Natural killer cell (primary cell): ENCODE measurements at regions not wholly inside any gene's neighbourhood (a gene's known extent, or its start where the extent isn't known, plus 50 kb on each side); places are given as distances from the start of the nearest gene placed in this dataset.

Source experiments
- ATAC-seq, 3 donors: fragments of 150-1000 bp in 2 of 3; fragments of 200-7000 bp in 1 of 3; cut with Tn5 transposase; 1 replicate in 1 of 3; 2 replicates in 2 of 3; pipeline ENCODE4 v1.10.0; 2021; ENCODE audit warnings: mild to moderate bottlenecking in 2 of 3, moderate library complexity in 2 of 3
- DNase-seq, 2 donors: peaks; one replicate each; pipeline versions ENCODE4 v3.0.0 to v3.0.0-alpha.2; 2013 to 2021; ENCODE audit warnings: mixed read lengths in 1 of 2
- H3K27ac ChIP-seq: one replicate; pipeline ENCODE4 v1.5.1; 2013; ENCODE audit warnings: mild to moderate bottlenecking, low read length
- H3K27me3 ChIP-seq: one replicate; pipeline ENCODE4 v1.6.1; 2013; ENCODE audit warnings: low read length; ENCODE audit not compliant: control insufficient read depth, insufficient read depth
- H3K36me3 ChIP-seq: one replicate; pipeline ENCODE4 v1.6.1; 2013; ENCODE audit warnings: low read length; ENCODE audit not compliant: control insufficient read depth, insufficient read depth
- H3K4me1 ChIP-seq: one replicate; pipeline ENCODE4 v1.6.1; 2013; ENCODE audit warnings: low read length; ENCODE audit not compliant: control insufficient read depth, insufficient read depth
- H3K4me3 ChIP-seq: one replicate; pipeline ENCODE4 v1.5.1; 2013; ENCODE audit warnings: low read length
- H3K9me3 ChIP-seq: one replicate; pipeline ENCODE4 v1.6.1; 2013; ENCODE audit warnings: low read length; ENCODE audit not compliant: control insufficient read depth, insufficient read depth
- H3K27ac Mint-ChIP-seq, 2 donors: one replicate each; pipeline ENCODE4 v1.8.0; 2022; ENCODE audit warnings: mild to moderate bottlenecking in 2 of 2, mixed read lengths in 2 of 2, moderate library complexity in 1 of 2
- H3K27me3 Mint-ChIP-seq, 2 donors: one replicate each; pipeline ENCODE4 v1.8.0; 2022; ENCODE audit warnings: low read depth in 2 of 2, mixed read lengths in 2 of 2
- H3K36me3 Mint-ChIP-seq: one replicate; pipeline ENCODE4 v1.8.0; 2022; ENCODE audit warnings: mixed read lengths
- H3K4me1 Mint-ChIP-seq, 2 donors: one replicate each; pipeline ENCODE4 v1.8.0; 2022; ENCODE audit warnings: mixed read lengths in 2 of 2
- H3K4me3 Mint-ChIP-seq: one replicate; pipeline ENCODE4 v1.8.0; 2022; ENCODE audit warnings: mild to moderate bottlenecking, moderate library complexity, mixed read lengths
- H3K9me3 Mint-ChIP-seq, 2 donors: one replicate each; pipeline ENCODE4 v1.8.0; 2022; ENCODE audit warnings: mixed read lengths in 2 of 2
- WGBS: methylation state at CpG from one replicate; pipeline ENCODE4 v1.1.7; 2013; ENCODE audit warnings: missing lambda C conversion rate; ENCODE audit not compliant: insufficient coverage; 5-methylcytosine and 5-hydroxymethylcytosine counted together
- intact Hi-C: fragments of 100-400 bp; cut with micrococcal nuclease; formaldehyde crosslinking; loops from one replicate; pipeline ENCODE4 v1.14.2; 2022
- TF ChIP-seq, protein P1 (sequence below): fragments of 200-600 bp; IDR thresholded peaks from one replicate; pipeline ENCODE4 v1.8.0; 2022; ENCODE audit warnings: antibody characterized with exemption

DNA sequence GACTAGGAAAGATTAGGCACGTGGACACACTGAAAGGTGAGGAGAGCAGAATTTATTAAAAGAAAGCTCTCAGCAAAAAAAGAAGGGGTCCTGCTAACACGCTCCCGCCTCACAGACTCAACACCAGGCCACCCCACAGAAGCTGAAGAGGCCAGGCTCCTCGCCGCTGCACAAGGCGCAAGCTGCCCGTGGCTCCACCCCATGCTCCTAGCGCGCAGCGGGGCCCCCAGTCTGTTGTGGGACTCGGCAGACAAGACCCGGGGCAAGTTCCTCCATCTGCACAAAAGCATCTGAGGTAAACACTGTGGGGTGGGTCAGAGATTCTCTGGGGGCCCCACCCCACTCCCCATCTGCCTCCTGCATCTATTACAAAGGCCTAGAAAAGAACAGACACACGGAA lies 1462.4 kb downstream of the EFNB2 start:
- Histone ChIP-seq H3K4me1 (no peaks in the 10 kb centered on the region), H3K9me3 (no peaks in the 10 kb centered on the region), H3K4me3 (no peak overlapping the region), H3K36me3 (no peaks in the 10 kb centered on the region), H3K27ac (no peak overlapping the region), H3K27me3 (no peaks in the 10 kb centered on the region)
- H3K9me3 Mint-ChIP-seq: no peaks in the 10 kb centered on the region
- no peaks in the 10 kb centered on the region for H3K4me1 Mint-ChIP-seq
- intact Hi-C loops: no loop called here
- TF ChIP-seq, protein P1, sequence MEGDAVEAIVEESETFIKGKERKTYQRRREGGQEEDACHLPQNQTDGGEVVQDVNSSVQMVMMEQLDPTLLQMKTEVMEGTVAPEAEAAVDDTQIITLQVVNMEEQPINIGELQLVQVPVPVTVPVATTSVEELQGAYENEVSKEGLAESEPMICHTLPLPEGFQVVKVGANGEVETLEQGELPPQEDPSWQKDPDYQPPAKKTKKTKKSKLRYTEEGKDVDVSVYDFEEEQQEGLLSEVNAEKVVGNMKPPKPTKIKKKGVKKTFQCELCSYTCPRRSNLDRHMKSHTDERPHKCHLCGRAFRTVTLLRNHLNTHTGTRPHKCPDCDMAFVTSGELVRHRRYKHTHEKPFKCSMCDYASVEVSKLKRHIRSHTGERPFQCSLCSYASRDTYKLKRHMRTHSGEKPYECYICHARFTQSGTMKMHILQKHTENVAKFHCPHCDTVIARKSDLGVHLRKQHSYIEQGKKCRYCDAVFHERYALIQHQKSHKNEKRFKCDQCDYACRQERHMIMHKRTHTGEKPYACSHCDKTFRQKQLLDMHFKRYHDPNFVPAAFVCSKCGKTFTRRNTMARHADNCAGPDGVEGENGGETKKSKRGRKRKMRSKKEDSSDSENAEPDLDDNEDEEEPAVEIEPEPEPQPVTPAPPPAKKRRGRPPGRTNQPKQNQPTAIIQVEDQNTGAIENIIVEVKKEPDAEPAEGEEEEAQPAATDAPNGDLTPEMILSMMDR: no peak
- H3K27ac Mint-ChIP-seq: no peak overlapping the region
- H3K27me3 Mint-ChIP-seq: no peaks in the 10 kb centered on the region
- no peak overlapping the region for H3K4me3 Mint-ChIP-seq
- DNase-seq: no peak
- no peaks in the 10 kb centered on the region for H3K36me3 Mint-ChIP-seq
- 95% methylated on average over 11 of the region's 13 CpGs for WGBS
- no peak for ATAC-seq

DNA sequence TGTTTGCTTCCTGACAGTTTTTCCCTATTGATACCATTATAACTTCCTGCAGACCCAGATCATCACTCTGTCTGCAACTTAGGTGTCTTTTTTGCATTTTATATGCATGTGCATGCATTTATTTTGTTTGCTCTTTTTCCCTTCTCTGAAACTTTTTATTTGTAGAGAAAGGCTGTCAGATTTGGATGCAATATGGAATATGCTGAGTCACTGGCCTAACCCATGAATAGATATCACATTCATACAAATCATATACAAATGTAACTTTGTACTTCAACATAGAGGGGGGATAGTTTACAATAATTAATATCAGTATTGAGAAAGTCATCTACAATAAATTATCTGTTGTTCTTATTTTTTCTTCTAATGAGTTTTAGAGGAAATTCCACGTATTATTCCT lies 1465.0 kb downstream of the EFNB2 start:
- Histone ChIP-seq H3K4me1 (no peaks in the 10 kb centered on the region), H3K27me3 (no peaks in the 10 kb centered on the region), H3K36me3 (no peaks in the 10 kb centered on the region), H3K4me3 (no peak overlapping the region), H3K9me3 (no peaks in the 10 kb centered on the region), H3K27ac (no peak overlapping the region)
- no peaks in the 10 kb centered on the region for H3K36me3 Mint-ChIP-seq
- WGBS: no CpG with 5 or more reads among the region's 1 CpG
- H3K4me1 Mint-ChIP-seq: no peaks in the 10 kb centered on the region
- H3K4me3 Mint-ChIP-seq: no peak overlapping the region
- DNase-seq: no peak
- no peak for ATAC-seq
- H3K9me3 Mint-ChIP-seq: no peaks in the 10 kb centered on the region
- intact Hi-C loops: no loop called here
- H3K27ac Mint-ChIP-seq: no peak overlapping the region
- no peaks in the 10 kb centered on the region for H3K27me3 Mint-ChIP-seq
- TF ChIP-seq, protein P1: no peak

DNA sequence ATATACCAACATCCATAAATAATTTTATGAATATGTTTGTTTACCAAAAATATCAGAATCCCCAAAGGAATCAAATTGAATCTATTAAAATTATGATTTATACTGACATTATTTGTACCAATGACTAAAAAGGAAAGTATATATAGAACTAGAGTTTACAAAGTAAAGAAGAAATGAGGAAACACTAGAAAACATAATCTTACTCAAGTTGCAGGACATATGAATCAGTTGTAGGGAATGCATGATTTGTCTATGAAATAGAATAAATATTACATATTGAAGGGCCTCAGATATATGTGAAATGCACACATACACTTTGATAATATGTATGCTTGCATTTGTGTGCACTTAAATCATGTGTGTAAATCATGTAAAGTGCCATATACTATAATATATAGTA lies 1466.4 kb downstream of the EFNB2 start:
- H3K36me3 ChIP-seq: no peaks in the 10 kb centered on the region
- no peak overlapping the region for H3K27ac Mint-ChIP-seq
- no peak for DNase-seq

DNA sequence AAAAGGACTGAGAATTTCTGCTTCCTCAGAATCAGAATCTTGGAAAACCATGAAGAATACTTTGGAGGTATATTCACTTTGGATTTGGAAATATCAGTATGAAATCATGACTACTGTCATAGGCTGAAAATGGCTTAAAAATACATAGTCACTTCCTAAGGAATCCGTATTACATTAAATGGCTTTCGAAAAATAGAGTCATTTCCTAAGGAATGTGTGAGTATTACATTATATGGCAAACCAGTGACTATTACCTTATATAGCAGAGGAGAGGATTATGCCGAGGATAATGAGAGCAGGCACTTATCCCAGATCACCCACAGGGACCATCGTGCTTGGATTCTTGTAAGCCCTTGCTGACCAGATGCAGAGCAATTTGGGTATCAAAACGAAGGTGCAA lies 1471.8 kb downstream of the EFNB2 start:
- no peak overlapping the region for H3K4me3 Mint-ChIP-seq
- ATAC-seq: no peak
- H3K4me3 ChIP-seq: no peak overlapping the region
- H3K36me3 Mint-ChIP-seq: no peaks in the 10 kb centered on the region
- 81% methylated on average over 3 of the region's 5 CpGs for WGBS
- H3K4me1 ChIP-seq: no peaks in the 10 kb centered on the region
- no peaks in the 10 kb centered on the region for H3K9me3 ChIP-seq
- H3K27me3 ChIP-seq: no peaks in the 10 kb centered on the region
- no peak overlapping the region for H3K27ac ChIP-seq
- no peaks in the 10 kb centered on the region for H3K27me3 Mint-ChIP-seq
- TF ChIP-seq, protein P1: no peak
- intact Hi-C loops: no loop called here
- DNase-seq: no peak
- H3K4me1 Mint-ChIP-seq: peaks cover 4 to 5% of the 10 kb centered on the region in 2 donors
- H3K9me3 Mint-ChIP-seq: no peaks in the 10 kb centered on the region
- no peak overlapping the region for H3K27ac Mint-ChIP-seq
- H3K36me3 ChIP-seq: no peaks in the 10 kb centered on the region

More for the DNA sequence above, 1466.4 kb downstream of the EFNB2 start:
- no peak overlapping the region for H3K4me3 ChIP-seq
- TF ChIP-seq, protein P1: no peak
- H3K36me3 Mint-ChIP-seq: no peaks in the 10 kb centered on the region
- intact Hi-C loops: no loop called here
- no peaks in the 10 kb centered on the region for H3K27me3 Mint-ChIP-seq
- no peak overlapping the region for H3K4me3 Mint-ChIP-seq
- no peak overlapping the region for H3K27ac ChIP-seq
- no peaks in the 10 kb centered on the region for H3K4me1 Mint-ChIP-seq
- no peaks in the 10 kb centered on the region for H3K9me3 Mint-ChIP-seq
- no peaks in the 10 kb centered on the region for H3K27me3 ChIP-seq
- H3K4me1 ChIP-seq: no peaks in the 10 kb centered on the region
- no peak for ATAC-seq
- no peaks in the 10 kb centered on the region for H3K9me3 ChIP-seq
